Subcutaneous abdominal adipose tissue (tissue), 5 donors: ENCODE measurements at regions not wholly inside any gene's neighbourhood (a gene's known extent, or its start where the extent isn't known, plus 50 kb on each side); places are given as distances from the start of the nearest gene placed in this dataset.

Source experiments
- H3K27ac ChIP-seq: one replicate; pipeline ENCODE4 v1.7.0; 2013; ENCODE audit warnings: low read depth, mild to moderate bottlenecking, inconsistent platforms, low read length, moderate library complexity
- H3K27me3 ChIP-seq, 5 donors: one replicate each; pipeline ENCODE4 v1.7.0; 2013; ENCODE audit warnings: low read length in 5 of 5, inconsistent platforms in 1 of 5; ENCODE audit not compliant: control insufficient read depth in 5 of 5, insufficient read depth in 4 of 5
- H3K36me3 ChIP-seq, 5 donors: one replicate each; pipeline ENCODE4 v1.7.0; 2013; ENCODE audit warnings: low read length in 5 of 5; ENCODE audit not compliant: control insufficient read depth in 5 of 5, insufficient read depth in 5 of 5
- H3K4me1 ChIP-seq, 5 donors: one replicate each; pipeline ENCODE4 v1.7.0; 2013; ENCODE audit warnings: low read length in 5 of 5, mild to moderate bottlenecking in 3 of 5, moderate library complexity in 1 of 5; ENCODE audit not compliant: control insufficient read depth in 5 of 5, insufficient read depth in 5 of 5
- H3K4me3 ChIP-seq, 5 donors: one replicate each; pipeline ENCODE4 v1.7.0; 2013; ENCODE audit warnings: low read length in 5 of 5, low read depth in 1 of 5
- H3K9ac ChIP-seq, 5 donors: one replicate each; pipeline ENCODE4 v1.7.0; 2013; ENCODE audit warnings: low read length in 5 of 5, mild to moderate bottlenecking in 4 of 5, moderate library complexity in 3 of 5
- H3K9me3 ChIP-seq, 5 donors: one replicate each; pipeline ENCODE4 v1.7.0; 2013; ENCODE audit warnings: low read length in 5 of 5; ENCODE audit not compliant: control insufficient read depth in 5 of 5
- donor health status: healthy.
- donor health status: healthy.
- donor health status: healthy.
- donor health status: healthy.
- donor health status: healthy.

GRCh38 chr19:30626626-30626966, 254.4 kb downstream of the ZNF536 start:
- Histone ChIP-seq H3K9ac (no peak overlapping the region), H3K27me3 (peaks cover 0 to 7% (median 5%) of the 10 kb centered on the region in 5 donors), H3K9me3 (peaks cover 0 to 13% (median 6%) of the 10 kb centered on the region in 5 donors), H3K27ac (no peak overlapping the region), H3K4me1 (peaks cover 0 to 6% (median 5%) of the 10 kb centered on the region in 5 donors), H3K4me3 (no peak overlapping the region), H3K36me3 (no peaks in the 10 kb centered on the region)

GRCh38 chr19:30625947-30626625, 253.9 kb downstream of the ZNF536 start:
- peaks cover 0 to 7% (median 5%) of the 10 kb centered on the region in 5 donors for H3K27me3 ChIP-seq
- H3K4me3 ChIP-seq, result no peak overlapping the region
- peaks cover 0 to 6% (median 5%) of the 10 kb centered on the region in 5 donors for H3K4me1 ChIP-seq
- H3K9ac ChIP-seq, result no peak overlapping the region
- H3K9me3 ChIP-seq, result peaks cover 0 to 13% (median 6%) of the 10 kb centered on the region in 5 donors
- no peak overlapping the region for H3K27ac ChIP-seq
- H3K36me3 ChIP-seq, result no peaks in the 10 kb centered on the region

- H3K27me3 ChIP-seq, result peaks cover 0 to 6% (median 3%) of the 10 kb centered on the region in 5 donors
- H3K9ac ChIP-seq, result no peak overlapping the region
- H3K9me3 ChIP-seq, result peaks cover 0 to 13% (median 6%) of the 10 kb centered on the region in 5 donors
- H3K4me1 ChIP-seq, result no peaks in the 10 kb centered on the region
- H3K4me3 ChIP-seq, result no peak overlapping the region
- H3K36me3 ChIP-seq, result no peaks in the 10 kb centered on the region
- no peak overlapping the region for H3K27ac ChIP-seq
Observed at GRCh38 chr19:30622276-30622675, 250.1 kb downstream of the ZNF536 start.

- H3K4me1 ChIP-seq, result no peaks in the 10 kb centered on the region
- peaks cover 0 to 13% (median 6%) of the 10 kb centered on the region in 5 donors for H3K9me3 ChIP-seq
- H3K36me3 ChIP-seq, result no peaks in the 10 kb centered on the region
- no peak overlapping the region for H3K27ac ChIP-seq
- H3K27me3 ChIP-seq, result peaks cover 0 to 6% (median 3%) of the 10 kb centered on the region in 5 donors
- no peak overlapping the region for H3K4me3 ChIP-seq
- no peak overlapping the region for H3K9ac ChIP-seq
Observed at GRCh38 chr19:30621326-30621920, 249.2 kb downstream of the ZNF536 start.

GRCh38 chr19:30620354-30620753, 248.2 kb downstream of the ZNF536 start:
- Histone ChIP-seq H3K36me3 (no peaks in the 10 kb centered on the region), H3K9ac (no peak overlapping the region), H3K27me3 (peaks cover 0 to 4% (median 3%) of the 10 kb centered on the region in 5 donors), H3K9me3 (peaks cover 0 to 13% (median 6%) of the 10 kb centered on the region in 5 donors), H3K4me1 (no peaks in the 10 kb centered on the region), H3K27ac (no peak overlapping the region), H3K4me3 (no peak overlapping the region)

GRCh38 chr19:30609656-30610270, 237.6 kb downstream of the ZNF536 start:
- H3K4me1 ChIP-seq, result no peaks in the 10 kb centered on the region
- H3K9ac ChIP-seq, result no peak overlapping the region
- no peaks in the 10 kb centered on the region for H3K9me3 ChIP-seq
- H3K4me3 ChIP-seq, result no peak overlapping the region
- H3K36me3 ChIP-seq, result no peaks in the 10 kb centered on the region
- H3K27me3 ChIP-seq, result peaks cover 0 to 4% (median 0%) of the 10 kb centered on the region in 5 donors
- H3K27ac ChIP-seq, result no peak overlapping the region

- no peak overlapping the region for H3K9ac ChIP-seq
- peaks cover 0 to 4% (median 0%) of the 10 kb centered on the region in 5 donors for H3K27me3 ChIP-seq
- H3K4me3 ChIP-seq, result no peak overlapping the region
- no peaks in the 10 kb centered on the region for H3K4me1 ChIP-seq
- H3K9me3 ChIP-seq, result no peaks in the 10 kb centered on the region
- no peak overlapping the region for H3K27ac ChIP-seq
- no peaks in the 10 kb centered on the region for H3K36me3 ChIP-seq
Observed at GRCh38 chr19:30608471-30608870, 236.3 kb downstream of the ZNF536 start.
